ENCODE measurements at regions not wholly inside any gene's neighbourhood (a gene's known extent, or its start where the extent isn't known, plus 50 kb on each side); places are given as distances from the start of the nearest gene placed in this dataset.

- TF ChIP-seq POLR2A (IDR thresholded peaks at IDR 0.05; ENCODE audit: extremely low read depth, insufficient read length) = no peak
- no peak for TF ChIP-seq CTCF (IDR thresholded peaks at IDR 0.05; ENCODE audit: low read depth, low read length)
- TF ChIP-seq MYC (IDR thresholded peaks at IDR 0.05; ENCODE audit: low read depth, low read length) = no peak
- no peak for TF ChIP-seq MAX (IDR thresholded peaks at IDR 0.05; ENCODE audit: low read depth, low read length)
Observed at GRCh38 chr7:85356916-85357315, 170.1 kb upstream of the SEMA3D start.

All from NB4 (cell line).